ENCODE measurements at regions not wholly inside any gene's neighbourhood (a gene's known extent, or its start where the extent isn't known, plus 50 kb on each side); places are given as distances from the start of the nearest gene placed in this dataset.

GRCh38 chr9:90308691-90309090 lies 333.9 kb downstream of the DIRAS2 start:
- Mint-ChIP-seq H3K9me3 (no peaks in the 10 kb centered on the region), H3K27me3 (peaks cover 4% of the 10 kb centered on the region), H3K27ac (no peak overlapping the region), H3K4me3 (no peak overlapping the region), H3K4me1 (no peaks in the 10 kb centered on the region), H3K36me3 (no peaks in the 10 kb centered on the region)
- no peak for DNase-seq
- CTCF ChIA-PET: no interaction called here

- no peak overlapping the region for H3K27ac Mint-ChIP-seq
Measured at GRCh38 chr9:90309809-90310520, 332.7 kb downstream of the DIRAS2 start.

GRCh38 chr9:90310521-90310876 lies 332.1 kb downstream of the DIRAS2 start:
- no peak overlapping the region for H3K27ac Mint-ChIP-seq
- no peaks in the 10 kb centered on the region for H3K36me3 Mint-ChIP-seq
- H3K27me3 Mint-ChIP-seq: peaks cover 4% of the 10 kb centered on the region
- no peak overlapping the region for H3K4me3 Mint-ChIP-seq
- H3K9me3 Mint-ChIP-seq: no peaks in the 10 kb centered on the region
- DNase-seq: no peak
- CTCF ChIA-PET: interaction anchor here (0.8 kb wide), 1 partner anchor 9 kb away, joined by 3 read pairs; no protein-coding TSS in a partner anchor
- H3K4me1 Mint-ChIP-seq: no peaks in the 10 kb centered on the region

More at GRCh38 chr9:90309809-90310520, 332.7 kb downstream of the DIRAS2 start:
- Mint-ChIP-seq H3K36me3 (no peaks in the 10 kb centered on the region), H3K9me3 (no peaks in the 10 kb centered on the region), H3K27me3 (peaks cover 4% of the 10 kb centered on the region), H3K4me3 (no peak overlapping the region), H3K4me1 (no peaks in the 10 kb centered on the region)
- CTCF ChIA-PET: interaction anchor here (0.8 kb wide), 1 partner anchor 10 kb away, joined by 3 read pairs; no protein-coding TSS in a partner anchor
- no peak for DNase-seq

DNA sequence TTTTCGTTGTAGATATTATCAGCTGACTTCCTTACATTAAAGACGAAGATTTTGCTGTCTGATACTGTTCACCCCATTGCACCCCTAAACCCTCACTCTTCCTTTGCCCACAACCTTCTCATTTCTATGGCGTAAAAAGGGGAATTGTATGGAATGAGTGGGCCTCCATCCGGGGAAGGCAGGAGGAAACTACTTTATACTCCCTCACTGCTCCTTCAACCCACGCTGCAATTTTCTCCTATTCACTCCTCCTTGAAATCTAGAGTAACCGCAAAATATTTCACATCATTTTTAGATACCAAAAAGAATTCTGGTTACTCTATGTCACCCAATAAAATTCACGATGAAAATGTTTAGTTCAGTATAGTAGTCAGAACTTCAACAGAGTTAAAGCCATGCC lies 330.8 kb downstream of the DIRAS2 start:
- CTCF ChIA-PET: no interaction called here
- peaks cover 8% of the 10 kb centered on the region for H3K27me3 Mint-ChIP-seq

GRCh38 chr9:90322296-90322695 lies 320.3 kb downstream of the DIRAS2 start:
- no peaks in the 10 kb centered on the region for H3K9me3 Mint-ChIP-seq
- CTCF ChIA-PET: no interaction called here
- H3K4me3 Mint-ChIP-seq: no peak overlapping the region
- H3K4me1 Mint-ChIP-seq: no peaks in the 10 kb centered on the region
- DNase-seq: no peak
- H3K27me3 Mint-ChIP-seq: peaks cover 7% of the 10 kb centered on the region
- H3K36me3 Mint-ChIP-seq: no peaks in the 10 kb centered on the region
- H3K27ac Mint-ChIP-seq: no peak overlapping the region

More for the DNA sequence above, 330.8 kb downstream of the DIRAS2 start:
- Mint-ChIP-seq H3K4me1 (no peaks in the 10 kb centered on the region), H3K9me3 (no peaks in the 10 kb centered on the region), H3K36me3 (no peaks in the 10 kb centered on the region), H3K4me3 (no peak overlapping the region), H3K27ac (no peak overlapping the region)
- no peak for DNase-seq

DNA sequence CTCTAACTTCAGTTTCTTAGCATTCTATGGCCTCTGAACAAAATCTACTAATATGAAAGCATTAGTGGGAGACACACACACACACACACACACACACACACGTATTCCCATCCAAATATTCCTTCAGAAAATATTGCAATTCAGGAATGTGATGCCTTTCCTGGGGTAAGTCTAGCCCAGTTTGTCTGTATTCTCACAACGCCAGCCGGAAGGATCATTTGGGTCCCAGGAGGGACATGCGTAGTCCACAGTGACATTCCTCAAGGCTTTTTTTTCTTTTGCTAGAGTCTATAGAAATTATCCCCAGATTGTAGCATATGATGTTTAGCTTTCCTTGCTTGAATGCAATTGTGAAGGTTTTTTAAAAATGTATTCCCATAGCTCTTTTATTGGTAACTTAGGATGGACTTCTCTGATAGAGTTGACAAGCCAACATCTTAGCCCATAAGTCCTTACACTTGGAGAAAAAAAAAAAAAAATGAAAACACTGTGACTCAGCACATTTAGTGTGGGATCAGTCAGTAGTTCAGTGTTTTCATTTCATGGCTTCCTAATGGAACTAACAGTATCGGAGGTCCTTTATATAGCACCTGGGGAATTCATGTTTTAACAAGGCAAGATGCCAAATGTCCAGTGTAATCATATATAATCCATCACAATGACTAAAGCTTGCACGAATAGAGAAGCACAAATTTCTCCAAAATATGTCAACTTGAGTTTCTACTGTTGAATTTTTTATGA lies 316.5 kb downstream of the DIRAS2 start:
- Mint-ChIP-seq H3K9me3 (no peaks in the 10 kb centered on the region), H3K27ac (no peak overlapping the region), H3K27me3 (peaks cover 3% of the 10 kb centered on the region), H3K36me3 (no peaks in the 10 kb centered on the region), H3K4me1 (no peaks in the 10 kb centered on the region), H3K4me3 (no peak overlapping the region)
- CTCF ChIA-PET: no interaction called here
- no peak for DNase-seq

GRCh38 chr9:90330231-90330630 lies 312.4 kb downstream of the DIRAS2 start:
- peaks cover 3% of the 10 kb centered on the region for H3K27me3 Mint-ChIP-seq
- CTCF ChIA-PET: no interaction called here
- DNase-seq: no peak
- no peak overlapping the region for H3K4me3 Mint-ChIP-seq
- H3K4me1 Mint-ChIP-seq: no peaks in the 10 kb centered on the region
- no peaks in the 10 kb centered on the region for H3K36me3 Mint-ChIP-seq
- no peak overlapping the region for H3K27ac Mint-ChIP-seq
- no peaks in the 10 kb centered on the region for H3K9me3 Mint-ChIP-seq

DNA sequence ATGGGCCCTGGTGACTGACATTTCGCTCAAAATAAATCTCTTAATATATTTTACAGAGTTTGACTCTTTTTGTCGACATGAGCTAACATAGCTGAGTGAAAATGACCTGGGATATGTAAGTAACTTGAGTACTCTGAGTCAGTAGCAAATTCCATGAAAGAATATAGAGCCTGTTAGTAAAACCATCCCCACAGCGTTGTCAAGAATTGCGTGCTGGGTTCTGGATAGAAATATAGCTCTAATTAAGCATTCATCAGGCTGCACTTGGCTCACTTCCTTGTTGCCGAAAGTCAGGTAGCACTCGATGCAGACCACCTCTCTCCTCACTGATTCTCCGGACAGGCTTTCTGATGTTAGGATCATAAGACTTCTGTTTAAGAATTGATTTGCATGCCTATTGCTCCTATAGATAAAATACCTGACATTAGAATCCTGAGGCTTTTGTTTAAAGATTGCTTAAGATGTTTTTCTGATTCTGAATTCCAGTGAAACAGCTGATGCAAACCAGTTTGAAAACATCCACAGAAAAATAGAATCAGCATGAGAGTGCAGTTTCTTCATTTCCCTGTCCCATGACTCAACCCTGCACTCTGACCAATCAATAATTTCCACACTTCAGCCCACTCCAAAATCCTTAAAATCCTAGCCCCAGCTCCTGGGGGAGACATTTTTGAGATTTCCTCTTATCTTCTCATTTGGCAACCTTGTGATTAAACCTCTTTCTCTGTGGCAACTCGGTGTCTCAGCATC lies 310.6 kb downstream of the DIRAS2 start:
- H3K27me3 Mint-ChIP-seq: peaks cover 3% of the 10 kb centered on the region
- H3K4me3 Mint-ChIP-seq: no peak overlapping the region
- no peak overlapping the region for H3K27ac Mint-ChIP-seq
- CTCF ChIA-PET: no interaction called here
- no peaks in the 10 kb centered on the region for H3K4me1 Mint-ChIP-seq
- H3K9me3 Mint-ChIP-seq: no peaks in the 10 kb centered on the region
- no peak for DNase-seq
- H3K36me3 Mint-ChIP-seq: no peaks in the 10 kb centered on the region

- CTCF ChIA-PET: no interaction called here
- H3K9me3 Mint-ChIP-seq: no peaks in the 10 kb centered on the region
- no peaks in the 10 kb centered on the region for H3K4me1 Mint-ChIP-seq
- no peak for DNase-seq
- H3K4me3 Mint-ChIP-seq: no peak overlapping the region
- H3K27ac Mint-ChIP-seq: no peak overlapping the region
- peaks cover 3% of the 10 kb centered on the region for H3K27me3 Mint-ChIP-seq
- no peaks in the 10 kb centered on the region for H3K36me3 Mint-ChIP-seq
Measured at GRCh38 chr9:90333226-90333625, 309.4 kb downstream of the DIRAS2 start.

- Mint-ChIP-seq H3K27ac (no peak overlapping the region), H3K9me3 (no peaks in the 10 kb centered on the region), H3K27me3 (peaks cover 10% of the 10 kb centered on the region), H3K4me1 (no peaks in the 10 kb centered on the region), H3K36me3 (no peaks in the 10 kb centered on the region), H3K4me3 (no peak overlapping the region)
- CTCF ChIA-PET: no interaction called here
- no peak for DNase-seq
Measured at GRCh38 chr9:90340421-90340820, 302.2 kb downstream of the DIRAS2 start.

- Mint-ChIP-seq H3K27ac (no peak overlapping the region), H3K4me3 (no peak overlapping the region), H3K27me3 (peaks cover 11% of the 10 kb centered on the region), H3K4me1 (no peaks in the 10 kb centered on the region), H3K9me3 (no peaks in the 10 kb centered on the region), H3K36me3 (no peaks in the 10 kb centered on the region)
- no peak for DNase-seq
- CTCF ChIA-PET: no interaction called here
Measured at GRCh38 chr9:90342607-90343006, 300.0 kb downstream of the DIRAS2 start.

GRCh38 chr9:90343366-90343765 lies 299.3 kb downstream of the DIRAS2 start:
- Mint-ChIP-seq H3K9me3 (no peaks in the 10 kb centered on the region), H3K4me3 (no peak overlapping the region), H3K36me3 (no peaks in the 10 kb centered on the region), H3K27ac (no peak overlapping the region), H3K4me1 (no peaks in the 10 kb centered on the region), H3K27me3 (peaks cover 11% of the 10 kb centered on the region)
- CTCF ChIA-PET: no interaction called here
- DNase-seq: no peak

DNA sequence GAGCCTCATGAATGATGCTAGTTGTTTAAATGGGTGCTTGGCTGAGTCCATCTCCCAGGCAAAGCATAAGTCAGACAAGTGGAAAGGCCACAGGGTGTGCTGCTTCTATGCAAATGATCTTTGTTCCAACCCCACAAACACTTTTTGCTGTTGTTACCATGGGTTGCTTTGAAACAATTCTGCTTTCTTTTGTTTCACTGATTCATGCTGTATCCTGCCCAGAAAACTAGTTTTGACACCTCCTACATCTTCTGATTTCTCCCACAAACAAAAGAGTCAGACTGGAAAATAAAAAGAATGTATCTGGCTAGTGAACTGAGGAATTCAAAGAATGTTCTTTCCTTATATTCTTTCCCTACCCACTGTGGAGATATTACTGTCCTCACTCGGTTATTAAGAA lies 298.6 kb downstream of the DIRAS2 start:
- H3K4me3 Mint-ChIP-seq: no peak overlapping the region
- H3K36me3 Mint-ChIP-seq: no peaks in the 10 kb centered on the region
- no peak for DNase-seq
- H3K27ac Mint-ChIP-seq: no peak overlapping the region
- H3K27me3 Mint-ChIP-seq: peaks cover 11% of the 10 kb centered on the region
- CTCF ChIA-PET: no interaction called here
- no peaks in the 10 kb centered on the region for H3K9me3 Mint-ChIP-seq
- H3K4me1 Mint-ChIP-seq: no peaks in the 10 kb centered on the region

DNA sequence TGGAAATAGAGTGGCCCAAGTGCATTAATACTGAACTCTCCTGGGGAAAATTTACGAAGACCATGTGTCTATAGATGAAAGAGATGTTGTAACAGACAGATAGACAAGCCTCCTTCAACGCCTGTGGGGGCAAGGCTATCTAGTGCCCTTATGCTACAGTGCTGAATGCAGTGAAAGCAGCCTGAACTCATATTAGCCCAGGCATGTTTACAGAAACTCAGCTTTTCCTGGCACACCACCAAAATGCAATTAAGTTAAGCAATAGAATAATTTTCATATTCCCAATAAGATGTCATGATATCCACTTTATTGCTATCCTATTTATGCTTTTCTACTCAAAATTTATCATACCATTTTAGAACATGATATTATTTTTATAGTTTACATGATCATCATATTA lies 277.0 kb downstream of the DIRAS2 start:
- Mint-ChIP-seq H3K4me1 (no peaks in the 10 kb centered on the region), H3K27ac (no peak overlapping the region), H3K27me3 (peaks cover 8% of the 10 kb centered on the region), H3K36me3 (no peaks in the 10 kb centered on the region), H3K9me3 (no peaks in the 10 kb centered on the region), H3K4me3 (no peak overlapping the region)
- CTCF ChIA-PET: no interaction called here
- no peak for DNase-seq

GRCh38 chr9:90368241-90368640 lies 274.4 kb downstream of the DIRAS2 start:
- Mint-ChIP-seq H3K4me3 (no peak overlapping the region), H3K27ac (no peak overlapping the region), H3K9me3 (no peaks in the 10 kb centered on the region), H3K36me3 (no peaks in the 10 kb centered on the region), H3K4me1 (no peaks in the 10 kb centered on the region), H3K27me3 (peaks cover 8% of the 10 kb centered on the region)
- CTCF ChIA-PET: no interaction called here
- no peak for DNase-seq

All from activated naive CD4-positive, alpha-beta T cell treated with anti-CD3 and anti-CD28 coated beads, Interleukin-2, amount 10 ng/mL, durations not matched to agents 7 days and 5 days (primary cell).